ENCODE measurements at regions not wholly inside any gene's neighbourhood (a gene's known extent, or its start where the extent isn't known, plus 50 kb on each side); places are given as distances from the start of the nearest gene placed in this dataset.
"Not testable (repeated sequence)": the region's sequence is repeated elsewhere in the genome, so short reads cannot be mapped to it uniquely, and the experiment has no call there.

DNA sequence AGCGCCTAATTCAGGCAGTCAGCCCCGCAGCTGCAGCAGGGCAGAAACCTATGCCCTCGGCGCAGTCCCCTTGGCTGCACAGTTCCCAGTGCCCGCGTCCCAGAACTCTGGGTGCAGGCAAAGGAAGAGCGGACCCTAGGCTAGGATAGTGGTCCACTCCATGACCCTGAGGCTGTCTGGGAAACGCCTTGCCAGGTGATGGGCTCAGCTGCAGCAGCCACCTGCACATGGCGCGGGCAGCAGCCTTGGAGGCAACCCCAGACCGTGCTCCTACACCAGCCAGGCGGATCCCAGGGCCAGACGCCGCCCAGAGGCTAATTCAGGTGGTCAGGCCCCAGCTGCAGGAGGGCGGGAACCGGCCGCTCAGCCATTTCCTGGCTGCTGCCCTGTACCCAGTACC lies 83.0 kb downstream of the POTEC start:
- not testable (repeated sequence) for H3K4me3 Mint-ChIP-seq (ENCODE audit: unreplicated experiment); DNase-seq (ENCODE audit: extremely low spot score, unreplicated experiment); H3K27me3 Mint-ChIP-seq (ENCODE audit: unreplicated experiment); H3K4me1 Mint-ChIP-seq (ENCODE audit: unreplicated experiment); H3K27ac Mint-ChIP-seq (ENCODE audit: unreplicated experiment); H3K36me3 Mint-ChIP-seq (ENCODE audit: unreplicated experiment)
- H3K9me3 Mint-ChIP-seq (ENCODE audit: unreplicated experiment), result peaks cover 14% of the 10 kb centered on the region

DNA sequence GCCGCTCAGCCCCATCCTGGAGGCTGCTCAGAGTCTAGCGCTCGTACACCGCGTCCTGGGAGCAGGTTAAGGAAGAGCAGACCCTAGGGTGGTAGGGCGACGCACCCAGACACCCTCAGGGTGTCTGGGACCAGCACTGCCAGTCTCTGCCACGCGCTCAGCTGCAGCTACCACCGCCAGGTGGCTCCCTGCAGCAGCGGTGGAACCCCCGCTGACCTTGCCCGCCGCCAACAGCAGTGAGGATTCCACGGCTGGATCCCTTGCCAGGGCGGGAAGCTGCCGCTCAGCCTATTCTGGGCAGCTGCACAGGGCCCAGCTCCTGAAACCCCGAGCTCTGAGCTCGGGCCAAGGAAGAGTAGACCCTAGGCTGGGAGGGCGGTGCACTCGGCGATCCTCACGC lies 83.6 kb downstream of the POTEC start:
- H3K9me3 Mint-ChIP-seq (ENCODE audit: unreplicated experiment), result peaks cover 13% of the 10 kb centered on the region
- H3K4me3 Mint-ChIP-seq (ENCODE audit: unreplicated experiment); DNase-seq (ENCODE audit: extremely low spot score, unreplicated experiment); H3K27ac Mint-ChIP-seq (ENCODE audit: unreplicated experiment); H3K4me1 Mint-ChIP-seq (ENCODE audit: unreplicated experiment); H3K27me3 Mint-ChIP-seq (ENCODE audit: unreplicated experiment); H3K36me3 Mint-ChIP-seq (ENCODE audit: unreplicated experiment): not testable (repeated sequence)

DNA sequence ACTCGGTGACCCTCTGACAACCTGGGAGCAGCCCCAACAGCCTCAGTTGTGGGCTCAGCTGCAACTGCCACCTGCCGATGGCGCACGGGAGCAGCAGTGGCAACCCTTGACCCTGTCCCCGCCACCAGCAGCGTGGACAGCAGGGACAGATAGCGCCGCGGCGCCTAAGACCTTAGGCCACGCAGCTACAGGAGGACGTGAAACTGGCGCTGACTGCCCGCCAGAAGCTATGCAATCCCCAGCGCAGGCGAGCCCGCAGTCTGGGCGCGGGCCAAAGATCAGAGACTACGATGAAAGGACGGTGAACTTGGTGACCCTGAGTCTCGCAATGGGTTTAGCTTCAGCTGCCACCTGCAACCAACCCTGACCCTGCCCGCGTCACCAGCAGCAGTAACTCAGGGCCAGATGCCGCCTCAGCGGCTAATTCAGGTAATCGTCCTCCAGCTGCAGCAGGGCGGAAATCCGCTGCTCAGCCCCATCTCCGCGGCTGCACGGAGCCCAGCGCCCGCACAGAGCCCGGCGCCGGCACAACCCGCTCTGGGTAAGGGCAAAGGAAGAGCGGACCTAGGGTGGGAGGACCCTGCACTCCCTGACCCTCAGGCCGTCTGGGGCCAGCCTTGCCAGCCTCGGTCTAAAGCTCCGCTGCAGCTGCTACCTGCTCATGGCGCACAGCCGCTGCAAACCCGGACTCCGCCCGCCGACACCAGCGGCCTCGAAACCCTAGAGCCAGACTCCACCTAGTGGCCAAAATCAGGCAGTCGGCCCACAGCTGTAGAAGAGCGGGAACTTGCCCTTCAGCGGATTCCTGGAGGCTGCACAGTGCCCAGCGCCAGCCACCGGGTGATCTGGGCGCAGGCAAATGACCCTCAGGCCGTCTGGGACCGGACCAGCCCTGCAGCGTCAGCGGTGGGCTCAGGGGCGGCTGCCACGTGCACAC lies 85.1 kb downstream of the POTEC start:
- not testable (repeated sequence) for H3K27me3 Mint-ChIP-seq (ENCODE audit: unreplicated experiment); H3K4me1 Mint-ChIP-seq (ENCODE audit: unreplicated experiment); H3K4me3 Mint-ChIP-seq (ENCODE audit: unreplicated experiment); H3K36me3 Mint-ChIP-seq (ENCODE audit: unreplicated experiment); DNase-seq (ENCODE audit: extremely low spot score, unreplicated experiment); H3K27ac Mint-ChIP-seq (ENCODE audit: unreplicated experiment); H3K9me3 Mint-ChIP-seq (ENCODE audit: unreplicated experiment)

DNA sequence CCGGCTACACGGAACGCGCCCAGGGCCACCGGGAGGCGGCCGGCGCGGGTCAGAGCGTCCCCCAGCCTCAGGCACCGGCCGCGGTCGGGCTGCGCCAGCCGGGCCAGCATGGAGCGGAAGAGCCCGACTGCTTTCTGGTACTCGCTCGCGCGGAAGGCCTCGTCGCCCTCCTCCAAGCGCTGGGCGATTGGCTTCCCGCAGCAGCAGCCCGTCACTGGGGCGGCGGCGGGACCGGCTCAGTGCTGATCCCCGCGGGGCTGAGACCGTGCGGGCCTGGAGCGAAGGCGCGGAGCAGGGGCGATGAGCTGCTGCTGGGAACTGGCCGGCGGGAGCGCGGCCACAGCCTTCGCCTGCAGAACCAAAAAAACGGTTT lies 92.8 kb downstream of the POTEC start:
- H3K9me3 Mint-ChIP-seq (ENCODE audit: unreplicated experiment), result peaks cover 17% of the 10 kb centered on the region
- not testable (repeated sequence) for H3K36me3 Mint-ChIP-seq (ENCODE audit: unreplicated experiment); H3K27me3 Mint-ChIP-seq (ENCODE audit: unreplicated experiment); DNase-seq (ENCODE audit: extremely low spot score, unreplicated experiment); H3K4me1 Mint-ChIP-seq (ENCODE audit: unreplicated experiment); H3K4me3 Mint-ChIP-seq (ENCODE audit: unreplicated experiment); H3K27ac Mint-ChIP-seq (ENCODE audit: unreplicated experiment)

DNA sequence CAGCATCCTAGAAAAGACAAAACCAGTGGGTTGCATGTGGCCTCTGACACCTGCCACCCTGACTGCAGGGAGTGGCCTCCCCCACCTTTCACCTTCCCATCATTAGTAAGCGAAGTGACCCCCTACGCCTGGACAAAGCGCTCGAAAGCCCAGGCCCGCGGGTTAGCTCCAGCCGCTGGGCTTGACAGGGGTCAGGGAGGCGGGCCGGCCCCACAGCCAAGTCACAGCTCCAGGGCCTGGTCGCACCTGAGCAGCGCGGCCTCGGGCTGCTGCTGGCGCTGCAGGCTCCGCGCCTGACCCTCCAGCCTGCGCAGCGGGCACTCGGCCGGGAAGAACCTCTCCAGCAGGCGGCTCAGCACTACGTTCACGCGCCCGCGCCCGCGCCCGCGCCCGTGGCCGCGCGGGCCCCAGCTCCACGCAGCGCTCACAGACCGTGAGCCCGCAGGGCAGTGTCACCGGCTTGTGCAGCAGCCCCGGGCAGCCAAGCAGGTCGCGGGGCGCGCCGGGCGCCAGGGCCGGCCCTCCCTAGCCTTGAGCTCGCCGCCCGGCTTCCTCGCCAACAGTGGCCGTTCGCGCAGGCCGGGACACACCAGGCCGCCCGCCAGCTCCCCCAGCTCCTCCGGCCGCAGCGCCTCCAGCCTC lies 93.3 kb downstream of the POTEC start:
- not testable (repeated sequence) for H3K27me3 Mint-ChIP-seq (ENCODE audit: unreplicated experiment); H3K4me3 Mint-ChIP-seq (ENCODE audit: unreplicated experiment); H3K36me3 Mint-ChIP-seq (ENCODE audit: unreplicated experiment); H3K27ac Mint-ChIP-seq (ENCODE audit: unreplicated experiment); DNase-seq (ENCODE audit: extremely low spot score, unreplicated experiment); H3K4me1 Mint-ChIP-seq (ENCODE audit: unreplicated experiment)
- H3K9me3 Mint-ChIP-seq (ENCODE audit: unreplicated experiment), result peaks cover 17% of the 10 kb centered on the region

DNA sequence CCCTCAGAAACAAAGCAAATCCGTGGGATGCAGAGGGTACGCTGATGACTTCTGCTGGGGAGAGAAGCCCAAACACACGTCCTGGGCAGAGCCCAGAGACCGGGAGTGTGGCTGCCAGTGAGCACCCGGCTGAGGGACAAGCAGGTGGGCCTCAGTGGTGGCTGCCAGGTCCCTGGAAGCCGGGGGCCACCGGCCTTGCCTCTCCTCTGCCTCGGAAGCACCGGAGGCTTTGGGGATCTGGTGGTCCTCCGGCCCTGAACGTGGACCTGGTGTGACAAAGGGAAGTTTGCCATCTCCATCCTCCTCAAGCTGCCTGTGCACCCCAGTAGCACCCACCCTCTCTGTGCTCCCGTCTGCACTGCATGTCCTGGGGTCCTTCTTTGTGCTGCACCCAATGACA lies 94.3 kb downstream of the POTEC start:
- DNase-seq (ENCODE audit: extremely low spot score, unreplicated experiment); H3K36me3 Mint-ChIP-seq (ENCODE audit: unreplicated experiment); H3K27me3 Mint-ChIP-seq (ENCODE audit: unreplicated experiment); H3K4me1 Mint-ChIP-seq (ENCODE audit: unreplicated experiment); H3K27ac Mint-ChIP-seq (ENCODE audit: unreplicated experiment); H3K4me3 Mint-ChIP-seq (ENCODE audit: unreplicated experiment): not testable (repeated sequence)
- peaks cover 13% of the 10 kb centered on the region for H3K9me3 Mint-ChIP-seq (ENCODE audit: unreplicated experiment)

DNA sequence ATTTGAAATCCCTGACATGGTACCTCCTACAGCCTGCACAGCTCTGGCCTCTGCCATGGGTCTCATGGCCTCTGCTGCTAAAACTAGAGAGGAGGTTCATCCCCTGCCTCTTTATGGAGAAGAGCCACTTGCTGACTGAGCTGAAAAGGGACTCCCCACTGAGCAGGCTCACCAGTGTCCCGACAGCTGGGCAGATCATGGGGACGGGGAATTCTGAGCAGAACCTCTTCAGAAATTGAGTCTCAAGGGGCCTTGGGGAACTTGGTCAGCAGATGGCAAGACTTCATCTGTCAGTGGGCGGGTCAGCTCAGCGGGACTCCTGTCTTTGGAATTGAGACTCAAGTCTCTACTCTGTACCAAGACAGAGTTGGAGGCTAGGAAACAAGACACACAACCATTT lies 95.7 kb downstream of the POTEC start:
- not testable (repeated sequence) for H3K27ac Mint-ChIP-seq (ENCODE audit: unreplicated experiment); H3K4me3 Mint-ChIP-seq (ENCODE audit: unreplicated experiment); DNase-seq (ENCODE audit: extremely low spot score, unreplicated experiment); H3K36me3 Mint-ChIP-seq (ENCODE audit: unreplicated experiment); H3K4me1 Mint-ChIP-seq (ENCODE audit: unreplicated experiment); H3K27me3 Mint-ChIP-seq (ENCODE audit: unreplicated experiment)
- H3K9me3 Mint-ChIP-seq (ENCODE audit: unreplicated experiment), result peaks cover 12% of the 10 kb centered on the region

DNA sequence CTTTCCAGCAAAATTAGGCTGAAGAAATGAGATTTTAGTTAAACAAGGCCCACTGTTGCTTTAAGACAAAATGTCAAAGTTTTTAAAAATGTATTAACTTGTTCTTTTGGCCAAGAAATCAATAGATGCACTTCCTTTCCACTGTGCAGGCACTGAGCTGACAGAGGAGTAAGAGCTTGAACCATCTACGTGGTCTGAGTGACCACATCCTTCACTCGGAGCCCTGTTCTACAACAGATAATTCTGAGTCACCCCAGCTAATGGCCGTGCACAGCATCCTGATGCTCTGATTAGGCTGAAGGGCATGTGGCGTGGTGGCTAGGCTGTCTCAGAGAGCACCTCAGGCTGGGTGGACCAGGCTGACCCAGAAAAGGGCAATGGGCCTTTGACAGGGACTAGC lies 107.9 kb downstream of the POTEC start:
- not testable (repeated sequence) for H3K36me3 Mint-ChIP-seq (ENCODE audit: unreplicated experiment); H3K9me3 Mint-ChIP-seq (ENCODE audit: unreplicated experiment); DNase-seq (ENCODE audit: extremely low spot score, unreplicated experiment)

DNA sequence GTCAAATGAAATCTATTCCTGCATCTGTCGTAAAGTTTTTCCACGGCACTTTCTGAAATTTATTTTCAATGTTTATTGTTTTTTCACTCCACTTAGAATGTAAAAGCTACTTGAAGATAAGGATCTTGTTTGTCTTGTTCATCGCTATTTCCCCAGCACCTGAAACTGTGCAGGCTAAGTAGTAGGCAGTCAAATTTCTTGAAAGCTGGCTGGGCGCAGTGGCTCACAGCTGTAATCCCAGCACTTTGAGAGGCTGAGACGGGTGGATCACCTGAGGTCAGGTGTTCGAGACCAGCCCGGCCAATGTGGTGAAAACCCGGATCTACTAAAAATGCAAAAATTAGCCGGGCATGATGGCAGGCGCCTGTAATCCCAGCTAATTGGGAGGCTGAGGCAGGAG lies 111.0 kb downstream of the POTEC start:
- H3K4me3 Mint-ChIP-seq (ENCODE audit: unreplicated experiment); H3K4me1 Mint-ChIP-seq (ENCODE audit: unreplicated experiment); H3K27ac Mint-ChIP-seq (ENCODE audit: unreplicated experiment); DNase-seq (ENCODE audit: extremely low spot score, unreplicated experiment); H3K27me3 Mint-ChIP-seq (ENCODE audit: unreplicated experiment); H3K9me3 Mint-ChIP-seq (ENCODE audit: unreplicated experiment); H3K36me3 Mint-ChIP-seq (ENCODE audit: unreplicated experiment): not testable (repeated sequence)

More for the DNA sequence above, 107.9 kb downstream of the POTEC start:
- H3K27ac Mint-ChIP-seq (ENCODE audit: unreplicated experiment); H3K4me1 Mint-ChIP-seq (ENCODE audit: unreplicated experiment); H3K27me3 Mint-ChIP-seq (ENCODE audit: unreplicated experiment); H3K4me3 Mint-ChIP-seq (ENCODE audit: unreplicated experiment): not testable (repeated sequence)

DNA sequence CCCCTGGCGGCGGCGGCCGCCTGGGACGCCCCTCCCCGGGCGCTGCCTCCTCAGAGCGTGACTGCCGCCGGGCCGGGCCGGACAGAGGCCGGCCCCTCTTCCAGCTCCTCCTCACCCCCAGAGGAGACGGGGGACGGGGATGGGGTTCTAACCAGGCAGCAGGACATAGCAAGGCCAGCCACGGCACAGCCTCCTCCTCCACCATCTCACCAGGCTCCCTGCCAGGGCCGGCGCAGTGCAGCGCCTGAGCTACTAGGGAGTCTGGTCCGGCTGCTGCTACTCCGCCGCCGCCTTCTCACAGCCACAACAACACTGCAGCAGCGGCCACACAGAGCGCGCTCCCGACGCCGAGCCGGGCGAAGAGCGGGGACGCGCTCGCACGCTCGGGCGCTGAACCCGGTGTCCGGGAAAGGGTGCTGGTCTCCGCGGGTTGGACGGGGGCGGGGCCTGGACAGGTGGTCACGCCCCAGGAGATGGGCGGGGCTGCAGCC lies 112.3 kb downstream of the POTEC start:
- H3K27me3 Mint-ChIP-seq (ENCODE audit: unreplicated experiment); H3K36me3 Mint-ChIP-seq (ENCODE audit: unreplicated experiment); H3K9me3 Mint-ChIP-seq (ENCODE audit: unreplicated experiment); H3K27ac Mint-ChIP-seq (ENCODE audit: unreplicated experiment); H3K4me1 Mint-ChIP-seq (ENCODE audit: unreplicated experiment); DNase-seq (ENCODE audit: extremely low spot score, unreplicated experiment); H3K4me3 Mint-ChIP-seq (ENCODE audit: unreplicated experiment): not testable (repeated sequence)

DNA sequence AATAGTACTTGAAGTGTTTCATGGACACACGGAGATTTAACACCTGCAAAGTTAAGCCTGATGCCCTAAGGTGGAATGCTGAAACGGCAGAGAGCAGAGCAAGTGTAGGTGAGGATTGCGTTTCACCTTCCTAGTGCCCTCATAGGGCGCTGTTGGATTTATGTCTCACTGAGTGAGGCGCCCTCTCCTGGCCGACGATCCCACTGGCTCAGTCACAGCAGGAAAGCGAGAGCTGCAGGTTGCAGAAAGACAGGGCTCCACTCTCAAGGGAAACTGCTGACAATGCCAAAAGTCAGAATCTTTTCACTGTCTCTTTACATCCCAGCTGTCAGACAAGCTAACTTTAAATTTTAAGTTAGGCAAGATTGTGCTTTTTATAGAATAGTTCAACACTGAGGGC lies 127.6 kb downstream of the POTEC start:
- not testable (repeated sequence) for H3K27me3 Mint-ChIP-seq (ENCODE audit: unreplicated experiment); H3K4me1 Mint-ChIP-seq (ENCODE audit: unreplicated experiment); H3K9me3 Mint-ChIP-seq (ENCODE audit: unreplicated experiment); H3K4me3 Mint-ChIP-seq (ENCODE audit: unreplicated experiment); H3K36me3 Mint-ChIP-seq (ENCODE audit: unreplicated experiment); H3K27ac Mint-ChIP-seq (ENCODE audit: unreplicated experiment); DNase-seq (ENCODE audit: extremely low spot score, unreplicated experiment)

DNA sequence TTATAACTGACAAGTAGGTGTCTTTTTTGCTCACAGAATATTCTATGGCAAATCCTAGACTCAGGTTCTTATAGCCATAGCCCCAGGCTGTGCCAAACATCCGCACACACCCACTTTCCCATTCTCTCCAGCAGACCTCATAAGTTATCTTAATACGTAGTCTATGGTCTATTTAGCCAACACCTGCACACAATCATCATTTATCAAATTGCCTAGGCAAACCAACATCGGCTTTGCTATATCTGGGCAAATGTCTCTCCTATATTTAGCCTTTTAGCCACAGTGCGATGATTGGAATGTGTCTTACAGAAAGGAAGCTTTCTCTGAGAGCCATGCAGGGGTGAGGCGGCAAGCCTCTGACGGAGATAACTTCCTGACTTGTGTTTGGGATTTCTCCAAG lies 128.0 kb downstream of the POTEC start:
- not testable (repeated sequence) for H3K36me3 Mint-ChIP-seq (ENCODE audit: unreplicated experiment); H3K4me1 Mint-ChIP-seq (ENCODE audit: unreplicated experiment); H3K27me3 Mint-ChIP-seq (ENCODE audit: unreplicated experiment); DNase-seq (ENCODE audit: extremely low spot score, unreplicated experiment); H3K9me3 Mint-ChIP-seq (ENCODE audit: unreplicated experiment); H3K27ac Mint-ChIP-seq (ENCODE audit: unreplicated experiment); H3K4me3 Mint-ChIP-seq (ENCODE audit: unreplicated experiment)

Measured in osteocyte (in vitro differentiated cells).